IMR-90 (cell line): ENCODE measurements at regions not wholly inside any gene's neighbourhood (a gene's known extent, or its start where the extent isn't known, plus 50 kb on each side); places are given as distances from the start of the nearest gene placed in this dataset.

Source experiments
- ATAC-seq: fragments of 200-7000 bp; cut with Tn5 transposase; 2 replicates; pipeline ENCODE4 v1.9.1; 2020; ENCODE audit warnings: low read depth, mild to moderate bottlenecking, moderate library complexity
- BruUV-seq: library from RNA; stranded (reverse); fragments of 400-500 nt; replicated peaks from 2 replicates; lab custom pipeline; 2021; lab: Mats Ljungman, UMichigan
- CTCF ChIA-PET: fragments of 300-600 bp; formaldehyde crosslinking; extraction: SDS; loops from one replicate; lab custom pipeline; 2021; ENCODE audit warnings: antibody characterized with exemption; lab: Yijun Ruan, JAX
- POLR2A ChIA-PET: fragments of 300-600 bp; sonication (Branson Sonifier 250); formaldehyde crosslinking; loops from one replicate; lab custom pipeline; 2022; ENCODE audit warnings: antibody characterized with exemption; ENCODE audit not compliant: unreplicated experiment; lab: Charles Lee
- DNase-seq: peaks from one replicate; pipeline ENCODE4 v3.0.0; 2013
- H2AFZ ChIP-seq: replicated peaks from 2 replicates; pipeline ENCODE3; 2013; ENCODE audit warnings: low read length, mild to moderate bottlenecking; ENCODE audit not compliant: poor library complexity
- H2AK5ac ChIP-seq: 2 replicates; pipeline ENCODE4 v1.6.1; 2013; ENCODE audit warnings: low read depth, low read length, inconsistent platforms
- H2AK9ac ChIP-seq: replicated peaks from 2 replicates; pipeline ENCODE3; 2013; ENCODE audit warnings: mild to moderate bottlenecking, low read depth, low read length, moderate library complexity; ENCODE audit not compliant: poor library complexity
- H2BK120ac ChIP-seq: 2 replicates; pipeline ENCODE4 v1.6.1; 2013; ENCODE audit warnings: low read depth, low read length, inconsistent platforms
- H2BK15ac ChIP-seq: 3 replicates; pipeline ENCODE4 v1.6.1; 2013; ENCODE audit warnings: low read depth, low read length, inconsistent platforms
- H2BK20ac ChIP-seq: 2 replicates; pipeline ENCODE4 v1.6.1; 2013; ENCODE audit warnings: low read depth, mild to moderate bottlenecking, inconsistent platforms, low read length, moderate library complexity
- H2BK5ac ChIP-seq: 2 replicates; pipeline ENCODE4 v1.6.1; 2013; ENCODE audit warnings: mild to moderate bottlenecking, low read depth, low read length, inconsistent platforms; ENCODE audit not compliant: poor library complexity, severe bottlenecking
- H3K14ac ChIP-seq: replicated peaks from 2 replicates; pipeline ENCODE4 v1.6.1; 2013; ENCODE audit warnings: low read depth, low read length, inconsistent platforms
- H3K18ac ChIP-seq: 2 replicates; pipeline ENCODE4 v1.6.1; 2013; ENCODE audit warnings: low read depth, low read length, control low read depth
- H3K23ac ChIP-seq: 2 replicates; pipeline ENCODE4 v1.6.1; 2013; ENCODE audit warnings: low read depth, low read length, inconsistent platforms
- H3K27ac ChIP-seq: 2 replicates; pipeline ENCODE4 v1.5.1; 2013; ENCODE audit warnings: mild to moderate bottlenecking, control low read depth, low read length; ENCODE audit not compliant: insufficient read depth
- H3K27me3 ChIP-seq: 2 replicates; pipeline ENCODE4 v1.6.1; 2013; ENCODE audit warnings: low read length; ENCODE audit not compliant: control insufficient read depth, insufficient read depth
- H3K36me3 ChIP-seq: 2 replicates; pipeline ENCODE4 v1.6.1; 2013; ENCODE audit warnings: low read length, mixed read lengths; ENCODE audit not compliant: control insufficient read depth, insufficient read depth
- H3K4ac ChIP-seq: 2 replicates; pipeline ENCODE4 v1.6.1; 2013; ENCODE audit warnings: low read depth, low read length, inconsistent platforms
- H3K4me1 ChIP-seq: 2 replicates; pipeline ENCODE4 v1.6.1; 2013; ENCODE audit warnings: low read length, mixed read lengths; ENCODE audit not compliant: control insufficient read depth, insufficient read depth
- H3K4me2 ChIP-seq: 2 replicates; pipeline ENCODE4 v1.6.1; 2013; ENCODE audit warnings: low read depth, mild to moderate bottlenecking, control low read depth, low read length, moderate library complexity
- H3K4me3 ChIP-seq: 2 replicates; pipeline ENCODE4 v1.5.1; 2013; ENCODE audit warnings: low read depth, mild to moderate bottlenecking, control low read depth, low read length, moderate library complexity; ENCODE audit not compliant: insufficient read depth
- H3K56ac ChIP-seq: 2 replicates; pipeline ENCODE4 v1.6.1; 2013; ENCODE audit warnings: low read length, inconsistent platforms; ENCODE audit not compliant: insufficient read depth; ENCODE audit errors: extremely low read depth
- H3K79me1 ChIP-seq, 2 experiments: 2 replicates each; pipeline ENCODE4 v1.6.1; 2013; ENCODE audit warnings: low read length in 2 of 2, inconsistent platforms in 1 of 2, low read depth in 1 of 2
- H3K9ac ChIP-seq: 2 replicates; pipeline ENCODE4 v1.6.1; 2013; ENCODE audit warnings: low read depth, low read length, control low read depth
- H3K9me1 ChIP-seq: 2 replicates; pipeline ENCODE4 v1.6.1; 2013; ENCODE audit warnings: low read length, inconsistent platforms; ENCODE audit not compliant: insufficient read depth
- H3K9me3 ChIP-seq: 2 replicates; pipeline ENCODE4 v1.6.1; 2013; ENCODE audit warnings: low read length; ENCODE audit not compliant: control insufficient read depth, insufficient read depth
- H4K20me1 ChIP-seq: 2 replicates; pipeline ENCODE4 v1.6.1; 2013; ENCODE audit warnings: low read length, inconsistent platforms; ENCODE audit not compliant: insufficient read depth
- H4K5ac ChIP-seq: 2 replicates; pipeline ENCODE4 v1.6.1; 2013; ENCODE audit warnings: mild to moderate bottlenecking, low read depth, low read length, control low read depth
- H4K8ac ChIP-seq, 2 experiments: 2 replicates each; pipeline ENCODE4 v1.6.1; 2013; ENCODE audit warnings: low read depth in 2 of 2, low read length in 2 of 2, control low read depth in 1 of 2, inconsistent platforms in 1 of 2
- H4K91ac ChIP-seq: 2 replicates; pipeline ENCODE4 v1.6.1; 2013; ENCODE audit warnings: low read depth, low read length, inconsistent platforms; ENCODE audit not compliant: insufficient read depth
- BHLHE40 ChIP-seq: fragments of 150-350 bp; IDR thresholded peaks from 2 replicates; pipeline ENCODE4 v1.6.1; 2016; ENCODE audit warnings: mild to moderate bottlenecking, low read depth, low read length
- CEBPB ChIP-seq: IDR thresholded peaks from 2 replicates; pipeline ENCODE4 v1.6.1; 2012; ENCODE audit warnings: low read depth, low read length, improper control_type of control experiment
- CHD1 ChIP-seq: IDR thresholded peaks from 2 replicates; pipeline ENCODE4 v1.6.1; 2012; ENCODE audit warnings: low read depth, low read length, improper control_type of control experiment
- ELK1 ChIP-seq: fragments of 150-350 bp; IDR thresholded peaks from 2 replicates; pipeline ENCODE4 v1.6.1; 2016; ENCODE audit warnings: low read depth, mild to moderate bottlenecking, low read length, moderate library complexity, borderline replicate concordance
- FOS ChIP-seq: fragments of 150-350 bp; IDR thresholded peaks from 2 replicates; pipeline ENCODE4 v1.6.1; 2016; ENCODE audit warnings: low read depth, low read length
- MAFK ChIP-seq: IDR thresholded peaks from 2 replicates; pipeline ENCODE4 v1.6.1; 2012; ENCODE audit warnings: low read depth, low read length, improper control_type of control experiment
- MAZ ChIP-seq: IDR thresholded peaks from 2 replicates; pipeline ENCODE4 v1.6.1; 2012; ENCODE audit warnings: low read depth, mild to moderate bottlenecking, low read length, improper control_type of control experiment, moderate library complexity, borderline replicate concordance
- MXI1 ChIP-seq: IDR thresholded peaks from 2 replicates; pipeline ENCODE4 v1.6.1; 2012; ENCODE audit warnings: low read depth, mild to moderate bottlenecking, low read length, moderate library complexity, borderline replicate concordance
- NFE2L2 ChIP-seq: fragments of 150-350 bp; IDR thresholded peaks from 2 replicates; pipeline ENCODE4 v1.6.1; 2016; ENCODE audit warnings: low read depth, mild to moderate bottlenecking, low read length
- POLR2A ChIP-seq: IDR thresholded peaks from 2 replicates; pipeline ENCODE4 v1.6.1; 2012; ENCODE audit warnings: mild to moderate bottlenecking, low read depth, low read length
- RAD21 ChIP-seq: IDR thresholded peaks from 2 replicates; pipeline ENCODE4 v1.6.1; 2012; ENCODE audit warnings: low read length, improper control_type of control experiment
- RCOR1 ChIP-seq: IDR thresholded peaks from 2 replicates; pipeline ENCODE4 v1.6.1; 2012; ENCODE audit warnings: mild to moderate bottlenecking, low read length, improper control_type of control experiment; ENCODE audit not compliant: insufficient replicate concordance
- RFX5 ChIP-seq: IDR thresholded peaks from 2 replicates; pipeline ENCODE4 v1.8.0; 2012; ENCODE audit warnings: low read depth, mild to moderate bottlenecking, low read length, moderate library complexity
- SMC3 ChIP-seq: fragments of 150-350 bp; IDR thresholded peaks from 2 replicates; pipeline ENCODE4 v1.6.1; 2016; ENCODE audit warnings: low read depth, mild to moderate bottlenecking, antibody characterized with exemption, low read length, moderate library complexity
- USF2 ChIP-seq: fragments of 150-350 bp; IDR thresholded peaks from 2 replicates; pipeline ENCODE4 v1.6.1; 2017; ENCODE audit warnings: mild to moderate bottlenecking, antibody characterized with exemption, low read length, low read depth
- WGBS, 2 experiments: methylation state at CpG; one replicate each; pipeline versions ENCODE4 v1.1.5 to v1.1.7; 2013; ENCODE audit warnings: missing lambda C conversion rate in 2 of 2; ENCODE audit not compliant: insufficient read length in 1 of 2; ENCODE audit errors: extremely low coverage in 2 of 2; 5-methylcytosine and 5-hydroxymethylcytosine counted together
- dilution Hi-C: fragments of 300-500 bp; cut with HindIII; formaldehyde crosslinking; loops from one replicate; pipeline ENCODE4 v1.14.3; 2018; ENCODE audit warnings: low sequenced_read_pairs; ENCODE audit not compliant: unreplicated experiment
- in situ Hi-C: fragments of 300-500 bp; cut with MboI; formaldehyde crosslinking; loops from 3 replicates; pipeline ENCODE4 v1.14.3; 2019; ENCODE audit warnings: low sequenced_read_pairs, inconsistent platforms, mixed read lengths
- intact Hi-C: fragments of 100-400 bp; cut with micrococcal nuclease; formaldehyde crosslinking; loops from 2 replicates; pipeline ENCODE4 v1.10.0; 2022
- TF ChIP-seq, protein P1 (sequence below): conservative IDR thresholded peaks from 2 replicates; pipeline ENCODE4 v1.5.1; 2012; ENCODE audit warnings: mild to moderate bottlenecking, low read depth, low read length, improper control_type of control experiment

- TF ChIP-seq FOS (no peak), SMC3 (no peak), CHD1 (no peak), MAZ (no peak), POLR2A (no peak), RCOR1 (no peak), CEBPB (no peak), RFX5 (no peak), BHLHE40 (no peak), MXI1 (no peak), MAFK (no peak), NFE2L2 (no peak), USF2 (no peak), RAD21 (no peak), ELK1 (no peak)
- TF ChIP-seq, protein P1, sequence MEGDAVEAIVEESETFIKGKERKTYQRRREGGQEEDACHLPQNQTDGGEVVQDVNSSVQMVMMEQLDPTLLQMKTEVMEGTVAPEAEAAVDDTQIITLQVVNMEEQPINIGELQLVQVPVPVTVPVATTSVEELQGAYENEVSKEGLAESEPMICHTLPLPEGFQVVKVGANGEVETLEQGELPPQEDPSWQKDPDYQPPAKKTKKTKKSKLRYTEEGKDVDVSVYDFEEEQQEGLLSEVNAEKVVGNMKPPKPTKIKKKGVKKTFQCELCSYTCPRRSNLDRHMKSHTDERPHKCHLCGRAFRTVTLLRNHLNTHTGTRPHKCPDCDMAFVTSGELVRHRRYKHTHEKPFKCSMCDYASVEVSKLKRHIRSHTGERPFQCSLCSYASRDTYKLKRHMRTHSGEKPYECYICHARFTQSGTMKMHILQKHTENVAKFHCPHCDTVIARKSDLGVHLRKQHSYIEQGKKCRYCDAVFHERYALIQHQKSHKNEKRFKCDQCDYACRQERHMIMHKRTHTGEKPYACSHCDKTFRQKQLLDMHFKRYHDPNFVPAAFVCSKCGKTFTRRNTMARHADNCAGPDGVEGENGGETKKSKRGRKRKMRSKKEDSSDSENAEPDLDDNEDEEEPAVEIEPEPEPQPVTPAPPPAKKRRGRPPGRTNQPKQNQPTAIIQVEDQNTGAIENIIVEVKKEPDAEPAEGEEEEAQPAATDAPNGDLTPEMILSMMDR, result no peak
- H3K23ac ChIP-seq, result no peak overlapping the region
- H2BK20ac ChIP-seq, result no peak overlapping the region
- no peak overlapping the region for H2BK120ac ChIP-seq
- H3K4ac ChIP-seq, result no peak overlapping the region
- no peak overlapping the region for H4K8ac ChIP-seq
- CTCF ChIA-PET, result no interaction called here
- H3K14ac ChIP-seq, result no peak overlapping the region
- dilution Hi-C loops, result no loop called here
- DNase-seq, result peak; percentile 19
- POLR2A ChIA-PET, result no interaction called here
- peaks cover 5% of the 10 kb centered on the region; the same call in 1 of the 2 replicates for H3K4me1 ChIP-seq
- no peak overlapping the region for H2BK15ac ChIP-seq
- H3K79me1 ChIP-seq, result no peaks in the 10 kb centered on the region
- in situ Hi-C loops, result no loop called here
- BruUV-seq, result no TSS peak
- H4K91ac ChIP-seq, result no peak overlapping the region
- 0 out of 2 replicates have a peak overlapping the region, but pooled peaks have one; percentile 53 for H3K4me2 ChIP-seq
- no peak overlapping the region for H3K27ac ChIP-seq
- no peak overlapping the region for H3K9ac ChIP-seq
- no peaks in the 10 kb centered on the region for H3K9me3 ChIP-seq
- H3K4me3 ChIP-seq, result no peak overlapping the region
- H3K36me3 ChIP-seq, result no peaks in the 10 kb centered on the region
- no peaks in the 10 kb centered on the region for H4K20me1 ChIP-seq
- H3K18ac ChIP-seq, result no peak overlapping the region
- no CpG with 5 or more reads among the region's 2 CpGs for WGBS, 2 experiments
- 0 out of 2 replicates have a peak, but pooled peaks cover 2% of the 10 kb centered on the region for H3K27me3 ChIP-seq
- no peak overlapping the region for H2AFZ ChIP-seq
- intact Hi-C loops, result no loop called here
- no peak overlapping the region for H2AK9ac ChIP-seq
- no peaks in the 10 kb centered on the region for H3K9me1 ChIP-seq
- H3K56ac ChIP-seq, result no peak overlapping the region
- 0 out of 2 replicates have a peak, but pooled peaks have one; percentile 17 for ATAC-seq
- H4K5ac ChIP-seq, result no peak overlapping the region
- no peak overlapping the region for H2AK5ac ChIP-seq
- H2BK5ac ChIP-seq, result no peak overlapping the region
Observed at GRCh38 chr5:124398460-124398859, 348.0 kb downstream of the ZNF608 start.
